CD4-positive, CD25-positive, alpha-beta regulatory T cell (primary cell): ENCODE measurements at regions not wholly inside any gene's neighbourhood (a gene's known extent, or its start where the extent isn't known, plus 50 kb on each side); places are given as distances from the start of the nearest gene placed in this dataset.

Source experiments
- ATAC-seq, 2 donors: fragments of 150-1000 bp; cut with Tn5 transposase; one replicate each; pipeline ENCODE4 v1.10.0; 2021; ENCODE audit warnings: low read depth in 2 of 2, moderate number of reproducible peaks in 2 of 2, moderate library complexity in 1 of 2
- DNase-seq, 3 donors: peaks; one replicate each; pipeline versions ENCODE4 v3.0.0 to v3.0.0-alpha.2; 2012 to 2022; ENCODE audit warnings: mixed read lengths in 1 of 3
- H3K27ac ChIP-seq: one replicate; pipeline ENCODE4 v1.7.0; 2013; ENCODE audit warnings: mild to moderate bottlenecking, low read length; ENCODE audit not compliant: insufficient read depth, poor library complexity, severe bottlenecking
- H3K27me3 ChIP-seq: one replicate; pipeline ENCODE4 v1.7.0; 2013; ENCODE audit warnings: low read length; ENCODE audit not compliant: control insufficient read depth, insufficient read depth
- H3K36me3 ChIP-seq: one replicate; pipeline ENCODE4 v1.7.0; 2013; ENCODE audit warnings: mild to moderate bottlenecking, low read length, moderate library complexity; ENCODE audit not compliant: control insufficient read depth, insufficient read depth
- H3K4me1 ChIP-seq: 2 replicates; pipeline ENCODE4 v1.7.0; 2013; ENCODE audit warnings: mild to moderate bottlenecking, low read length; ENCODE audit not compliant: insufficient read depth, control insufficient read depth, poor library complexity, severe bottlenecking
- H3K4me3 ChIP-seq: one replicate; pipeline ENCODE4 v1.7.0; 2013; ENCODE audit warnings: low read depth, mild to moderate bottlenecking, low read length, moderate library complexity
- H3K9me3 ChIP-seq, 2 experiments: 1 replicate in 1 of 2; 2 replicates in 1 of 2; pipeline ENCODE4 v1.7.0; 2013; ENCODE audit warnings: low read length in 2 of 2, mild to moderate bottlenecking in 1 of 2, moderate library complexity in 1 of 2; ENCODE audit not compliant: control insufficient read depth in 2 of 2
- H3K27ac Mint-ChIP-seq, 3 donors: one replicate each; pipeline ENCODE4 v1.8.0; 2020 to 2022; ENCODE audit warnings: mild to moderate bottlenecking in 3 of 3, mixed read lengths in 3 of 3, moderate library complexity in 2 of 3
- H3K27me3 Mint-ChIP-seq: one replicate; pipeline ENCODE4 v1.8.0; 2022; ENCODE audit warnings: mild to moderate bottlenecking, mixed read lengths
- H3K36me3 Mint-ChIP-seq: one replicate; pipeline ENCODE4 v1.8.0; 2020; ENCODE audit warnings: mixed read lengths
- H3K4me1 Mint-ChIP-seq, 4 donors: one replicate each; pipeline ENCODE4 v1.8.0; 2020 to 2022; ENCODE audit warnings: mixed read lengths in 4 of 4, mild to moderate bottlenecking in 1 of 4
- H3K4me3 Mint-ChIP-seq, 4 donors: one replicate each; pipeline ENCODE4 v1.8.0; 2020 to 2022; ENCODE audit warnings: mild to moderate bottlenecking in 4 of 4, mixed read lengths in 4 of 4, moderate library complexity in 3 of 4
- H3K9me3 Mint-ChIP-seq, 7 donors: one replicate each; pipeline ENCODE4 v1.8.0; 2020 to 2022; ENCODE audit warnings: mixed read lengths in 7 of 7, mild to moderate bottlenecking in 3 of 7, moderate library complexity in 2 of 7

GRCh38 chr13:32903720-32904119 is 112.5 kb upstream of the KL start:
- Mint-ChIP-seq H3K36me3 (no peaks in the 10 kb centered on the region), H3K27ac (no peak overlapping the region), H3K4me1 (peaks cover 5 to 12% (median 8%) of the 10 kb centered on the region in 4 donors), H3K9me3 (peaks cover 0 to 3% (median 0%) of the 10 kb centered on the region in 7 donors), H3K27me3 (no peaks in the 10 kb centered on the region), H3K4me3 (no peak overlapping the region)
- no peak overlapping the region for H3K4me3 ChIP-seq
- no peaks in the 10 kb centered on the region for H3K27me3 ChIP-seq
- peaks cover 5% of the 10 kb centered on the region for H3K4me1 ChIP-seq
- ATAC-seq = no peak
- no peaks in the 10 kb centered on the region for H3K9me3 ChIP-seq
- DNase-seq = no peak
- H3K27ac ChIP-seq = no peak overlapping the region
- no peaks in the 10 kb centered on the region for H3K36me3 ChIP-seq

GRCh38 chr13:32904266-32904665 is 112.0 kb upstream of the KL start:
- no peak for ATAC-seq
- Mint-ChIP-seq H3K4me1 (peaks cover 5 to 12% (median 8%) of the 10 kb centered on the region in 4 donors), H3K27ac (no peak overlapping the region), H3K9me3 (peaks cover 0 to 3% (median 0%) of the 10 kb centered on the region in 7 donors), H3K36me3 (no peaks in the 10 kb centered on the region), H3K27me3 (no peaks in the 10 kb centered on the region), H3K4me3 (no peak overlapping the region)
- H3K9me3 ChIP-seq = no peaks in the 10 kb centered on the region
- no peak overlapping the region for H3K27ac ChIP-seq
- H3K4me3 ChIP-seq = no peak overlapping the region
- DNase-seq = no peak
- H3K36me3 ChIP-seq = no peaks in the 10 kb centered on the region
- H3K27me3 ChIP-seq = no peaks in the 10 kb centered on the region
- H3K4me1 ChIP-seq = peaks cover 5% of the 10 kb centered on the region

GRCh38 chr13:32905063-32905863 is 111.0 kb upstream of the KL start:
- ATAC-seq (peak; percentile 60 to 74), DNase-seq (peak in 1 of 3 donors; percentile 80)
- H3K4me3 Mint-ChIP-seq = no peak overlapping the region
- peaks cover 2% of the 10 kb centered on the region for H3K27me3 Mint-ChIP-seq
- H3K9me3 ChIP-seq = no peaks in the 10 kb centered on the region
- no peaks in the 10 kb centered on the region for H3K27me3 ChIP-seq
- H3K27ac Mint-ChIP-seq = peak overlapping the region in 1 of 3 donors; percentile 24
- peaks cover 5% of the 10 kb centered on the region for H3K4me1 ChIP-seq
- peaks cover 5 to 12% (median 8%) of the 10 kb centered on the region in 4 donors for H3K4me1 Mint-ChIP-seq
- H3K9me3 Mint-ChIP-seq = peaks cover 0 to 3% (median 0%) of the 10 kb centered on the region in 7 donors
- H3K36me3 ChIP-seq = no peaks in the 10 kb centered on the region
- H3K4me3 ChIP-seq = peak overlapping the region; percentile 7
- no peak overlapping the region for H3K27ac ChIP-seq
- no peaks in the 10 kb centered on the region for H3K36me3 Mint-ChIP-seq

- H3K4me3 ChIP-seq = no peak overlapping the region
- no peaks in the 10 kb centered on the region for H3K27me3 ChIP-seq
- H3K9me3 ChIP-seq = no peaks in the 10 kb centered on the region
- H3K27me3 Mint-ChIP-seq = peaks cover 4% of the 10 kb centered on the region
- H3K27ac Mint-ChIP-seq = no peak overlapping the region
- DNase-seq = no peak
- no peaks in the 10 kb centered on the region for H3K36me3 Mint-ChIP-seq
- peaks cover 5% of the 10 kb centered on the region for H3K4me1 ChIP-seq
- H3K27ac ChIP-seq = no peak overlapping the region
- no peak for ATAC-seq
- no peak overlapping the region for H3K4me3 Mint-ChIP-seq
- H3K4me1 Mint-ChIP-seq = peaks cover 5 to 12% (median 8%) of the 10 kb centered on the region in 4 donors
- H3K9me3 Mint-ChIP-seq = no peaks in the 10 kb centered on the region
- H3K36me3 ChIP-seq = no peaks in the 10 kb centered on the region
Observed at GRCh38 chr13:32905864-32906180, 110.4 kb upstream of the KL start.

GRCh38 chr13:32907211-32907610 is 109.0 kb upstream of the KL start:
- ATAC-seq (no peak), DNase-seq (no peak)
- Mint-ChIP-seq H3K27ac (no peak overlapping the region), H3K27me3 (peaks cover 4% of the 10 kb centered on the region), H3K4me3 (no peak overlapping the region), H3K4me1 (peaks cover 5 to 12% (median 8%) of the 10 kb centered on the region in 4 donors), H3K9me3 (no peaks in the 10 kb centered on the region), H3K36me3 (no peaks in the 10 kb centered on the region)
- Histone ChIP-seq H3K4me3 (no peak overlapping the region), H3K4me1 (peaks cover 5% of the 10 kb centered on the region), H3K9me3 (no peaks in the 10 kb centered on the region), H3K27ac (no peak overlapping the region), H3K27me3 (no peaks in the 10 kb centered on the region), H3K36me3 (no peaks in the 10 kb centered on the region)

- H3K4me3 ChIP-seq = no peak overlapping the region
- H3K9me3 ChIP-seq = no peaks in the 10 kb centered on the region
- H3K27me3 ChIP-seq = no peaks in the 10 kb centered on the region
- peaks cover 4% of the 10 kb centered on the region for H3K27me3 Mint-ChIP-seq
- H3K36me3 Mint-ChIP-seq = no peaks in the 10 kb centered on the region
- DNase-seq = no peak
- peak overlapping the region in 1 of 3 donors; percentile 11 for H3K27ac Mint-ChIP-seq
- H3K4me3 Mint-ChIP-seq = no peak overlapping the region
- H3K4me1 ChIP-seq = peaks cover 1% of the 10 kb centered on the region
- no peaks in the 10 kb centered on the region for H3K36me3 ChIP-seq
- H3K4me1 Mint-ChIP-seq = peaks cover 0 to 6% (median 4%) of the 10 kb centered on the region in 4 donors
- no peaks in the 10 kb centered on the region for H3K9me3 Mint-ChIP-seq
- H3K27ac ChIP-seq = no peak overlapping the region
- ATAC-seq = no peak
Observed at GRCh38 chr13:32910530-32910929, 105.7 kb upstream of the KL start.

GRCh38 chr13:32911506-32911905 is 104.7 kb upstream of the KL start:
- Mint-ChIP-seq H3K27me3 (peaks cover 4% of the 10 kb centered on the region), H3K4me1 (no peaks in the 10 kb centered on the region), H3K36me3 (no peaks in the 10 kb centered on the region), H3K9me3 (peaks cover 0 to 3% (median 0%) of the 10 kb centered on the region in 7 donors), H3K4me3 (no peak overlapping the region), H3K27ac (no peak overlapping the region)
- no peaks in the 10 kb centered on the region for H3K4me1 ChIP-seq
- no peaks in the 10 kb centered on the region for H3K9me3 ChIP-seq
- peak in 1 of 3 donors; percentile 57 for DNase-seq
- H3K4me3 ChIP-seq = no peak overlapping the region
- no peak for ATAC-seq
- no peaks in the 10 kb centered on the region for H3K27me3 ChIP-seq
- H3K36me3 ChIP-seq = no peaks in the 10 kb centered on the region
- no peak overlapping the region for H3K27ac ChIP-seq

GRCh38 chr13:32914686-32915085 is 101.5 kb upstream of the KL start:
- no peaks in the 10 kb centered on the region for H3K4me1 ChIP-seq
- H3K9me3 ChIP-seq = peaks cover 0 to 2% of the 10 kb centered on the region in 2 experiments
- H3K4me1 Mint-ChIP-seq = peaks cover 0 to 7% (median 0%) of the 10 kb centered on the region in 4 donors
- no peak overlapping the region for H3K27ac Mint-ChIP-seq
- H3K36me3 Mint-ChIP-seq = no peaks in the 10 kb centered on the region
- peaks cover 0 to 10% (median 3%) of the 10 kb centered on the region in 7 donors for H3K9me3 Mint-ChIP-seq
- H3K4me3 Mint-ChIP-seq = no peak overlapping the region
- peaks cover 4% of the 10 kb centered on the region for H3K27me3 Mint-ChIP-seq
- no peaks in the 10 kb centered on the region for H3K27me3 ChIP-seq
- DNase-seq (no peak), ATAC-seq (no peak)
- H3K27ac ChIP-seq = no peak overlapping the region
- H3K4me3 ChIP-seq = no peak overlapping the region
- H3K36me3 ChIP-seq = no peaks in the 10 kb centered on the region
